ENCODE measurements at regions not wholly inside any gene's neighbourhood (a gene's known extent, or its start where the extent isn't known, plus 50 kb on each side); places are given as distances from the start of the nearest gene placed in this dataset.
A peak's percentile ranks its signal among the peaks of the same experiment; 100 is the strongest.

GRCh38 chr1:223001653-223002634 lies 141.1 kb downstream of the TLR5 start:
- no peak for TF ChIP-seq EZH2 (IDR thresholded peaks at IDR 0.05; ENCODE audit: borderline replicate concordance, low read depth, low read length, severe bottlenecking)
- TF ChIP-seq, protein P1, sequence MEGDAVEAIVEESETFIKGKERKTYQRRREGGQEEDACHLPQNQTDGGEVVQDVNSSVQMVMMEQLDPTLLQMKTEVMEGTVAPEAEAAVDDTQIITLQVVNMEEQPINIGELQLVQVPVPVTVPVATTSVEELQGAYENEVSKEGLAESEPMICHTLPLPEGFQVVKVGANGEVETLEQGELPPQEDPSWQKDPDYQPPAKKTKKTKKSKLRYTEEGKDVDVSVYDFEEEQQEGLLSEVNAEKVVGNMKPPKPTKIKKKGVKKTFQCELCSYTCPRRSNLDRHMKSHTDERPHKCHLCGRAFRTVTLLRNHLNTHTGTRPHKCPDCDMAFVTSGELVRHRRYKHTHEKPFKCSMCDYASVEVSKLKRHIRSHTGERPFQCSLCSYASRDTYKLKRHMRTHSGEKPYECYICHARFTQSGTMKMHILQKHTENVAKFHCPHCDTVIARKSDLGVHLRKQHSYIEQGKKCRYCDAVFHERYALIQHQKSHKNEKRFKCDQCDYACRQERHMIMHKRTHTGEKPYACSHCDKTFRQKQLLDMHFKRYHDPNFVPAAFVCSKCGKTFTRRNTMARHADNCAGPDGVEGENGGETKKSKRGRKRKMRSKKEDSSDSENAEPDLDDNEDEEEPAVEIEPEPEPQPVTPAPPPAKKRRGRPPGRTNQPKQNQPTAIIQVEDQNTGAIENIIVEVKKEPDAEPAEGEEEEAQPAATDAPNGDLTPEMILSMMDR (IDR thresholded peaks at IDR 0.05; ENCODE audit: borderline replicate concordance, extremely low read depth, low read length, poor library complexity, severe bottlenecking), result peak; percentile 18

Data from DND-41 (cell line).